ENCODE measurements at regions not wholly inside any gene's neighbourhood (a gene's known extent, or its start where the extent isn't known, plus 50 kb on each side); places are given as distances from the start of the nearest gene placed in this dataset.

GRCh38 chr6:95685822-95686221 is 108.5 kb downstream of the MANEA start:
- TF ChIP-seq CTCF (IDR thresholded peaks at IDR 0.05; ENCODE audit: low read depth, low read length), result no peak
- no peak for TF ChIP-seq EZH2phosphoT487 (IDR thresholded peaks at IDR 0.05; ENCODE audit: low read depth)

Data from OCI-LY3 (cell line).